Fibroblast of mammary gland (primary cell): ENCODE measurements at regions not wholly inside any gene's neighbourhood (a gene's known extent, or its start where the extent isn't known, plus 50 kb on each side); places are given as distances from the start of the nearest gene placed in this dataset.
A peak's percentile ranks its signal among the peaks of the same experiment; 100 is the strongest.

Experiments used
- DNase-seq: peaks from one replicate; pipeline ENCODE4 v3.0.0-alpha.2; 2010; ENCODE audit warnings: low read depth
- H3K4me3 ChIP-seq: 2 replicates; pipeline ENCODE4 v1.5.1; 2011; ENCODE audit warnings: low read depth, mild to moderate bottlenecking, low read length, moderate library complexity; ENCODE audit not compliant: control insufficient read depth
- TF ChIP-seq, protein P1 (sequence below): conservative IDR thresholded peaks from 2 replicates; pipeline ENCODE4 v1.5.1; 2011; ENCODE audit warnings: low read depth, low read length, inconsistent platforms; ENCODE audit not compliant: control insufficient read depth, insufficient read depth

DNA sequence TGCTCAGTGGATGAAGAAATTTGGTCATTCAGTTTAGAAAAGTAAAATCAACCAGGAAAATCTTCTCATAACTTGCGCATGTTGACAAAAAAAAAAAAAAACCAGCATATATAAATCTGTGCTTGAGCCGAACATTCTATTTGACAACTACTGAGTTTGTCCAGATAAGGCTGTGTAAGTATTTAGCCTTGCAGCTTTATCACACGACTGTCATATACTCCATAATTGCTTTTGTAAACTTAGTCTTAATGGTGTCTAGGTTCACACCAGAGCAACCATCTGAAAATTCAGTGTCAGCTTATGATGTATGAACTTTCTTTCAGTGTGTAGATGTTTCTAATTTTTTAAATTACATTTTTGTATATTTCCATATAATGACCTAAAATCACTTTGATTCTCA is 1173.8 kb upstream of the TMPRSS15 start:
- DNase-seq = no peak
- TF ChIP-seq, protein P1, sequence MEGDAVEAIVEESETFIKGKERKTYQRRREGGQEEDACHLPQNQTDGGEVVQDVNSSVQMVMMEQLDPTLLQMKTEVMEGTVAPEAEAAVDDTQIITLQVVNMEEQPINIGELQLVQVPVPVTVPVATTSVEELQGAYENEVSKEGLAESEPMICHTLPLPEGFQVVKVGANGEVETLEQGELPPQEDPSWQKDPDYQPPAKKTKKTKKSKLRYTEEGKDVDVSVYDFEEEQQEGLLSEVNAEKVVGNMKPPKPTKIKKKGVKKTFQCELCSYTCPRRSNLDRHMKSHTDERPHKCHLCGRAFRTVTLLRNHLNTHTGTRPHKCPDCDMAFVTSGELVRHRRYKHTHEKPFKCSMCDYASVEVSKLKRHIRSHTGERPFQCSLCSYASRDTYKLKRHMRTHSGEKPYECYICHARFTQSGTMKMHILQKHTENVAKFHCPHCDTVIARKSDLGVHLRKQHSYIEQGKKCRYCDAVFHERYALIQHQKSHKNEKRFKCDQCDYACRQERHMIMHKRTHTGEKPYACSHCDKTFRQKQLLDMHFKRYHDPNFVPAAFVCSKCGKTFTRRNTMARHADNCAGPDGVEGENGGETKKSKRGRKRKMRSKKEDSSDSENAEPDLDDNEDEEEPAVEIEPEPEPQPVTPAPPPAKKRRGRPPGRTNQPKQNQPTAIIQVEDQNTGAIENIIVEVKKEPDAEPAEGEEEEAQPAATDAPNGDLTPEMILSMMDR = no peak
- no peak overlapping the region for H3K4me3 ChIP-seq

DNA sequence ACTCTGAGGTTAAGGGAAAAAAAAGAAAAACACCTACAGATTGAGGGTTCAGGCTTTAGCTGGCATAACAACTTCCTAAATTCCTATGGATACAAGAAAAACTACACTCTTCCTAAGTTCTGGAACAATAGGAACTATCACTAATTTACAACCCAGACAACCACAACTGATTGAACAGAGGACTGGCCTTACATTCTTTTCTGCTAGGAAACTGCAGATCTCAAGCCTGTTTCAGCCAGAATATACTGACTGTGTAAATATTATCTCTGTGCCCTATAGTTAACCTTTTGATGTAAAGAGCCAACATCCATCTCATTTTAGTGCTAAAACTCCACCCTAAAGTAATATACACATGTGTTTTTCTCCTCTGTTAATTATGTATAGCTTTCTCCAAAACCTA is 1186.5 kb upstream of the TMPRSS15 start:
- no peak for DNase-seq
- no peak overlapping the region for H3K4me3 ChIP-seq
- TF ChIP-seq, protein P1 = no peak

DNA sequence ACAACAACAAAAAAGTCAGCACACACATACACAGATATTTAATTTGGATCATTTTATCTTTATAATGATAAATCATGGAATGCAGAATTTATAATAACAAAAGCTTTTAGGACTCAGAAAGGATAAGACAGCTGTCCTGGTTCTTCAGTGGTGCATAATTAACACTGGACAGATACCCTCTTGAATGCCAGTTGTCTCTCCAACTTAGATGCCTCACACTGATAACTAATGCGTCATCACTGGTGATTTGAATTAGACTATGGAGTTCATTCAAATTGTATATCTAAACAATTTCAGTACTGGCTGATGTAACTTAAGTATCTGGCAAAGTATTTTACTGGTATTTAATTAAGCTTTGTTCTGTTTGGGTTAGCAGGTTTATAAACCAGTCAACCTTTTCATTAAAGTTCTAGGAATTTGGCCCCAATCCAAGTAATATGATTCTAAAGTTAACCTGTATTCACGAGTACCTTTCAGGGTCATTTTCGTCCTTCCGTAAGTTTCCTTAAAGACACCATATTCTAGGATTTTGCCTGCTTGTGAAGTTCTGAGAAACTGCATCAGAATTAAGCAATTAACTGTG is 1199.5 kb upstream of the TMPRSS15 start:
- DNase-seq = no peak
- TF ChIP-seq, protein P1 = no peak
- no peak overlapping the region for H3K4me3 ChIP-seq

- no peak overlapping the region for H3K4me3 ChIP-seq
- TF ChIP-seq, protein P1 = no peak
- DNase-seq = no peak
Measured at GRCh38 chr21:19608101-19608621, 1204.6 kb upstream of the TMPRSS15 start.

- DNase-seq = peak; percentile 12
- no peak overlapping the region for H3K4me3 ChIP-seq
- TF ChIP-seq, protein P1 = no peak
Measured at GRCh38 chr21:19609611-19610010, 1206.0 kb upstream of the TMPRSS15 start.

- TF ChIP-seq, protein P1 = no peak
- no peak overlapping the region for H3K4me3 ChIP-seq
- DNase-seq = no peak
Measured at GRCh38 chr21:19621837-19622496, 1218.4 kb upstream of the TMPRSS15 start.
